Right lobe of liver (tissue), 6 donors: ENCODE measurements at regions not wholly inside any gene's neighbourhood (a gene's known extent, or its start where the extent isn't known, plus 50 kb on each side); places are given as distances from the start of the nearest gene placed in this dataset.

Experiments used
- ATAC-seq, 4 donors: fragments of 200-7000 bp; cut with Tn5 transposase; one replicate each; pipeline ENCODE4 v1.9.1; 2020; ENCODE audit warnings: mild to moderate bottlenecking in 4 of 4, moderate library complexity in 4 of 4
- DNase-seq, 3 donors: peaks; one replicate each; pipeline ENCODE4 v3.0.0-alpha.2; 2020
- H3K27ac ChIP-seq, 3 donors: fragments of 200-600 bp; one replicate each; pipeline ENCODE4 v1.8.0; 2022
- H3K27me3 ChIP-seq, 2 donors: fragments of 200-600 bp; one replicate each; pipeline ENCODE4 v1.8.0; 2022
- H3K36me3 ChIP-seq, 4 donors: fragments of 200-600 bp; sonication (generic) in 1 of 4; one replicate each; pipeline versions ENCODE4 v1.5.1 to v1.8.0; 2017 to 2022; ENCODE audit warnings: control low read depth in 1 of 4
- H3K4me1 ChIP-seq, 4 donors: fragments of 200-600 bp; sonication (generic) in 1 of 4; one replicate each; pipeline versions ENCODE4 v1.5.1 to v1.8.0; 2017 to 2022; ENCODE audit warnings: control low read depth in 1 of 4
- H3K4me3 ChIP-seq, 3 donors: fragments of 200-600 bp; one replicate each; pipeline ENCODE4 v1.8.0; 2022
- H3K9me3 ChIP-seq, 4 donors: fragments of 200-600 bp; sonication (generic) in 1 of 4; one replicate each; pipeline versions ENCODE4 v1.5.1 to v1.8.0; 2017 to 2022; ENCODE audit warnings: control low read depth in 1 of 4
- CTCF ChIP-seq, 4 donors: fragments of 200-600 bp in 3 of 4; fragments of 450-650 bp in 1 of 4; IDR thresholded peaks; one replicate each; pipeline versions ENCODE4 v1.5.1 to v1.8.0; 2016 to 2022; ENCODE audit warnings: antibody characterized with exemption in 4 of 4, mild to moderate bottlenecking in 2 of 4
- POLR2A ChIP-seq: fragments of 450-650 bp; IDR thresholded peaks from one replicate; pipeline ENCODE4 v1.6.1; 2017; ENCODE audit warnings: antibody characterized with exemption, mild to moderate bottlenecking
- WGBS: methylation state at CpG from one replicate; pipeline ENCODE4 v1.1.6; 2018; ENCODE audit warnings: low coverage, low lambda C conversion rate; ENCODE audit not compliant: insufficient coverage; ENCODE audit errors: missing lambda C conversion rate; 5-methylcytosine and 5-hydroxymethylcytosine counted together
- intact Hi-C, 2 donors: fragments of 100-400 bp; cut with DNase I; formaldehyde crosslinking; loops; one replicate each; pipeline versions ENCODE4 v1.11.2 to v1.14.1; 2022
- donor health status: DM: no; HTN: yes; CAD: no.
- donor health status: DM: no; HTN: no; CAD: no.
- donor health status: DM: no; HTN: no; CAD: no.
- donor health status: DM: no; HTN: yes; CAD: no.
- donor health status: DM: no; HTN: yes; CAD: no.

- intact Hi-C loops = no loop called here
- H3K27ac ChIP-seq = no peak overlapping the region
- no peaks in the 10 kb centered on the region for H3K27me3 ChIP-seq
- no peak for TF ChIP-seq POLR2A
- TF ChIP-seq CTCF (IDR thresholded peaks at IDR 0.05) = no peak
- no peak for DNase-seq
- no peaks in the 10 kb centered on the region for H3K9me3 ChIP-seq
- no peak overlapping the region for H3K4me3 ChIP-seq
- H3K36me3 ChIP-seq = no peaks in the 10 kb centered on the region
- H3K4me1 ChIP-seq = no peaks in the 10 kb centered on the region
- 62% methylated on average over 8 of the region's 8 CpGs for WGBS
- no peak for ATAC-seq
Observed at GRCh38 chr13:22652796-22653195, 528.0 kb upstream of the SGCG start.

- WGBS = 40% methylated on average over 4 of the region's 4 CpGs
- H3K27ac ChIP-seq = no peak overlapping the region
- H3K36me3 ChIP-seq = no peaks in the 10 kb centered on the region
- H3K9me3 ChIP-seq = no peaks in the 10 kb centered on the region
- no peaks in the 10 kb centered on the region for H3K27me3 ChIP-seq
- no peak for DNase-seq
- intact Hi-C loops = no loop called here
- no peak for ATAC-seq
- TF ChIP-seq POLR2A (no peak), CTCF (IDR thresholded peaks at IDR 0.05) (no peak)
- no peak overlapping the region for H3K4me3 ChIP-seq
- H3K4me1 ChIP-seq = no peaks in the 10 kb centered on the region
Observed at GRCh38 chr13:22653866-22654265, 526.9 kb upstream of the SGCG start.

- TF ChIP-seq CTCF (IDR thresholded peaks at IDR 0.05) (no peak), POLR2A (no peak)
- H3K4me1 ChIP-seq = no peaks in the 10 kb centered on the region
- ATAC-seq (no peak), DNase-seq (no peak)
- no peak overlapping the region for H3K27ac ChIP-seq
- H3K9me3 ChIP-seq = no peaks in the 10 kb centered on the region
- no peaks in the 10 kb centered on the region for H3K27me3 ChIP-seq
- H3K36me3 ChIP-seq = no peaks in the 10 kb centered on the region
- no peak overlapping the region for H3K4me3 ChIP-seq
- WGBS = 30% methylated on average over 4 of the region's 5 CpGs
- intact Hi-C loops = no loop called here
Observed at GRCh38 chr13:22655106-22655852, 525.5 kb upstream of the SGCG start.

- TF ChIP-seq POLR2A (no peak), CTCF (IDR thresholded peaks at IDR 0.05) (no peak)
- no peaks in the 10 kb centered on the region for H3K4me1 ChIP-seq
- ATAC-seq (no peak), DNase-seq (no peak)
- intact Hi-C loops = no loop called here
- 65% methylated on average over 4 of the region's 4 CpGs for WGBS
- H3K27ac ChIP-seq = no peak overlapping the region
- H3K36me3 ChIP-seq = no peaks in the 10 kb centered on the region
- H3K27me3 ChIP-seq = no peaks in the 10 kb centered on the region
- H3K9me3 ChIP-seq = no peaks in the 10 kb centered on the region
- H3K4me3 ChIP-seq = no peak overlapping the region
Observed at GRCh38 chr13:22662771-22663170, 518.0 kb upstream of the SGCG start.
